GM19238 (cell line): ENCODE measurements at regions not wholly inside any gene's neighbourhood (a gene's known extent, or its start where the extent isn't known, plus 50 kb on each side); places are given as distances from the start of the nearest gene placed in this dataset.
"Not testable (repeated sequence)": the region's sequence is repeated elsewhere in the genome, so short reads cannot be mapped to it uniquely, and the experiment has no call there.

Experiments
- DNase-seq: peaks from one replicate; pipeline ENCODE4 v3.0.0; 2011; ENCODE audit warnings: low spot score; ENCODE audit not compliant: insufficient read length

DNA sequence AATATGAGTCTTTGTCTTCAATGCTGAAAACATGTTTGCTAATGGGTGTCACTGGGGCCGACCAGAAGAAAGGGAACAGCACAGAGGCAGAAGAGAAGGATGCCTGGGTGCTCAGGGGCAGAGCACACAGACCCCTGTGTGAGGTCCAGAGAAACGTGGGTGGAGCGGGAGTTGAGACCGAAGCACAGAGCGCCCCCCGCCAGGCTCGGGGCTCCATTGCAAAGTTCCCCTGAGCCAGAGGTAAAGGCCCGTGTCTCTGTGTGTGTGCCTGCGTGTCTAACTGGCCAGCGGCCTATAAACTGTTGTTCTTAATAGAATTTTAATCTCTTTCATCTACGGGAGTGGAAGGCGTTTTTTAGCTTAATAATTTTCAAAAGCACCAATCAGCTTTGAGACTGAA, 343.1 kb downstream of the TEX29 start:
- no peak for DNase-seq

GRCh38 chr13:111663953-111664421, 343.5 kb downstream of the TEX29 start:
- DNase-seq = no peak

DNA sequence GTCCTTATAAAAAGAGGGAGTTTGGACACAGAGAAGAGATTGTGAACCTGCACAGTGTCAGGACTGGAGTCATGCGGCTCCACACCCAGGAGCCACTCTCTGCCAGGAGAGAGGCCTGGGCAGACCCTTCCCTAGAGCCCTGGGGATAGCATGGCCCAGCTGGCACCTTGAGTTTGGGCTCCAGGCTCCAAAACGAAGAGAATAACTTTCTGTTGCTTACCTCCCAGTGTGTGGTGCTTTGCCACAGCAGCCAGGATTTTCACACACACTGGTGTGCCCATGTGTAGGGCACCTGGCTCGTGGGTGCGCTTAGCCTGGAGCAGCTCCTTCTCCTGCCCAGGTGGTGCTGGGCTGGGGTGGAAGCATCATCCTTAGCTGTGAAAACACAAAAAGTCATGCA, 344.3 kb downstream of the TEX29 start:
- DNase-seq = no peak

- DNase-seq = no peak
These were observed 345.3 kb downstream of the TEX29 start for GRCh38 chr13:111665691-111666095.

- DNase-seq = no peak
These were observed 345.8 kb downstream of the TEX29 start for GRCh38 chr13:111666164-111666776.

DNA sequence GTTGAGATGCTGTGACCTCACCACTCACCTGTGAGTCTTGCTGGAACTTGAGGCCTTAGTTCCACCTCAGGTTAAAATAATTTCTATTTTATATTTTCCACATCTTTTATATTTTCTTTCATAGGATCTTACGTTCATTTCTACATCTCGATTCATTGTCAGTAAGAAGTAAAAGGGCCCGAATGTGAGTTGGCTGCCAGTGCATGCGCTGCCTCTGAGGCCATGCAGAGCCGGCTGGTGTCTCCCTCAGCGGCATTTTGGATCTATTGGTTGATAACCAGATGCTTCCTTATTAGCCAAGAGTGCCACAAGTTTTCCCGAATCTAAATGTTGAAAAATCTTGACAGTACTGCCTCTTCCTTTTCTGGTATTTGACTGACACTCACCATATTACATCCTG, 347.3 kb downstream of the TEX29 start:
- DNase-seq = no peak

DNA sequence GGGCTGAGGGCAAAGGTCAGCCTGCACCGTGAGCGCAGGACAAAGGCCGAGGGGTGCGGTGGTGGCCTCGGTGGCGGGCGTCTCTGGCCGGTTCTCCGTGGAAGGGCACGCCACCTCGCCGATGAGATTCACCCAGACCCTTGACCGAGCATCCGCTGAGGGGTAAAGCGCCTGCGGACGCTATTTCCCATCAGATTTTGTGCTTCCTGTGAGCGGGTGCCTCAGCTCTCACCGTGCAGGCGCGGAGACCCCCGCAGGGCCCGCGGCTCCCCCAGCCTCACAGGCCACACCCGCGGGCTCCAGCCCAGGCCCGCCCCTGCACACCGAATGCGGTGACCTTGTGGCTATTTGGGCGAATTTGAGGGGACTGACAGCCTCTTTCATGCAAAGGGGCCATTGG, 348.0 kb downstream of the TEX29 start:
- DNase-seq = no peak

- DNase-seq = not testable (repeated sequence)
These were observed 351.8 kb downstream of the TEX29 start for GRCh38 chr13:111672198-111672597.

GRCh38 chr13:111678120-111678882, 357.9 kb downstream of the TEX29 start:
- not testable (repeated sequence) for DNase-seq

DNA sequence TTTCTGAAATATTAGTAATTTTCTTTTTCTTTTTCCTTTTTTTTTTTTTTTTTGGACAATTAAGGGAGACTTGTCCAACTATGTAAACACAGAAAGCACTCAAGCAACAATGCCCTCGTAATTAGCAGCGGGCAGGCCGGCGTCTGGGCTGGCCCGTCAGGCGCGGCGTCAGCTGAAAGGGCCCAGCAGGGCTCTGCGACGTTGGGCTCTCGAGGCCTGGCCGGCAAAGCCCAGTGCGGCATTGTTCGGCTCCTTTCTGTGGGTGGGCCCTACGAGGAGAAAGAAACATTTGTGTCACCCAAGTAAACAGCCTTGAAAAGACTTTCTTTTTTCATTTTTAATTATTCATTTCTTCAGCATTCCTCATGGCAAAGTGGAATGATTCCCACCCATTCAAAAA, 359.2 kb downstream of the TEX29 start:
- DNase-seq = not testable (repeated sequence)

DNA sequence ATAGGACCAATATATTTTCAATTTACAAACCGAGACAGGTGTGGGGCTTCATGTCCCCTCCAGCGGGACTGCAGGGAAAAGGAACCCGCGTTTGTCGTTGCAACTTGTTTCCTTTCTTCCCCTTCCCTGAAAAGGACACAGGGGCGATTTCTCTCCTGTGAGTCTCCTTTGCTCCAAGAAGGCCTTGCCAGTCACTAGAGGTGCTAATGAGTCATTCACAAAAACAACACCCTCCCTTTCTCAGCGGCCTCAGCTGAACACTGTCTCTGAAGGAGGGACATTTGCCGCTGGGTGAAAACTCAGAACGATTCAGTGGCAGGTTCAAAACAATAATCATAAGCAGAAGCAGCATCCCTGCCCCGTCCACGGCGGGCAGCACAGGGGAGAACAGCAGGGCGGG, 359.7 kb downstream of the TEX29 start:
- DNase-seq = not testable (repeated sequence)

DNA sequence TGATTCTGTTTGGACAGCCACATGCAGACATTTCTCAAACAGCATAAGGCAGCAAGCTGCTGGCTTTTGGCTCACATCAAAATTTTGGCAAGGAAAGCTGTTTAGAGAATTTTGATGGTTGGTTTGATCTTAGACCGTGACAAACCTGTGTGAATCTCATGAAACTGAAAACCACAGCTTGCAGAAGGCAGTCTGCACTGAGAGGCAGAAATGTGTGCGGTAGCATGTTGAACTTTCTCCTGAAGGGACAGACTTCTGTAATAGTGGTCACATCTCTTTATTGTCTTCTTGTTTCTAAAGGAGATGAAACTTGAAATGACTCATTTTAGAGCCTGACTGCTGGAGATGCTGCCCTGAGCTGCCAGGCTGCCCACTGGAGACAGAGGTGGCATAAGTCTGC, 371.6 kb downstream of the TEX29 start:
- DNase-seq = not testable (repeated sequence)

DNA sequence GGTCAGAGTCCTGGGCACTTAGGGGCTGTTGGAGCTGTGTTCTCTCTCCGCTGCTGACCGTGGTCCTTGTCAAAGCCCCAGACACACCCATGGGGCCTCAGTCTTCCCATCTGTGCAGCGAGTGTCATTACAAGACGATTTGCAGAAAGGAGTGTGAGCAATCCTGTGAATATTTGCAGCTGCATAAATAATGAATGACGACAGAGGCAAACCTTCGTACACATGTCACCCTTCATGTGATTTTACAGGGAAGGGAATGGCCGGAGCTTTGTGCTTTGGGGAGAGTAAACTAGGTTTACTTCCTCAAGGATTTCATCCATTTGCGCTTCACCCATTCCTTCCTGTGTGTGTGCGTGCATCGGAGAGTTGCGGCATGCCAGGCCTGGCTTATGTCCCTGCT, 370.8 kb upstream of the SOX1 start:
- DNase-seq = not testable (repeated sequence)

- not testable (repeated sequence) for DNase-seq
These were observed 364.9 kb upstream of the SOX1 start for GRCh38 chr13:111702059-111702458.
